Right lobe of liver (tissue), 6 donors: ENCODE measurements at regions not wholly inside any gene's neighbourhood (a gene's known extent, or its start where the extent isn't known, plus 50 kb on each side); places are given as distances from the start of the nearest gene placed in this dataset.

ENCODE experiments used
- ATAC-seq, 4 donors: fragments of 200-7000 bp; cut with Tn5 transposase; one replicate each; pipeline ENCODE4 v1.9.1; 2020; ENCODE audit warnings: mild to moderate bottlenecking in 4 of 4, moderate library complexity in 4 of 4
- DNase-seq, 3 donors: peaks; one replicate each; pipeline ENCODE4 v3.0.0-alpha.2; 2020
- H3K27ac ChIP-seq, 3 donors: fragments of 200-600 bp; one replicate each; pipeline ENCODE4 v1.8.0; 2022
- H3K27me3 ChIP-seq, 2 donors: fragments of 200-600 bp; one replicate each; pipeline ENCODE4 v1.8.0; 2022
- H3K36me3 ChIP-seq, 4 donors: fragments of 200-600 bp; sonication (generic) in 1 of 4; one replicate each; pipeline versions ENCODE4 v1.5.1 to v1.8.0; 2017 to 2022; ENCODE audit warnings: control low read depth in 1 of 4
- H3K4me1 ChIP-seq, 4 donors: fragments of 200-600 bp; sonication (generic) in 1 of 4; one replicate each; pipeline versions ENCODE4 v1.5.1 to v1.8.0; 2017 to 2022; ENCODE audit warnings: control low read depth in 1 of 4
- H3K4me3 ChIP-seq, 3 donors: fragments of 200-600 bp; one replicate each; pipeline ENCODE4 v1.8.0; 2022
- H3K9me3 ChIP-seq, 4 donors: fragments of 200-600 bp; sonication (generic) in 1 of 4; one replicate each; pipeline versions ENCODE4 v1.5.1 to v1.8.0; 2017 to 2022; ENCODE audit warnings: control low read depth in 1 of 4
- POLR2A ChIP-seq: fragments of 450-650 bp; IDR thresholded peaks from one replicate; pipeline ENCODE4 v1.6.1; 2017; ENCODE audit warnings: antibody characterized with exemption, mild to moderate bottlenecking
- WGBS: methylation state at CpG from one replicate; pipeline ENCODE4 v1.1.6; 2018; ENCODE audit warnings: low coverage, low lambda C conversion rate; ENCODE audit not compliant: insufficient coverage; ENCODE audit errors: missing lambda C conversion rate; 5-methylcytosine and 5-hydroxymethylcytosine counted together
- intact Hi-C, 2 donors: fragments of 100-400 bp; cut with DNase I; formaldehyde crosslinking; loops; one replicate each; pipeline versions ENCODE4 v1.11.2 to v1.14.1; 2022
- TF ChIP-seq, protein P1 (sequence below), 4 donors: fragments of 200-600 bp in 3 of 4; fragments of 450-650 bp in 1 of 4; IDR thresholded peaks; one replicate each; pipeline versions ENCODE4 v1.5.1 to v1.8.0; 2016 to 2022; ENCODE audit warnings: antibody characterized with exemption in 4 of 4, mild to moderate bottlenecking in 2 of 4
- donor health status: DM: no; HTN: yes; CAD: no.
- donor health status: DM: no; HTN: no; CAD: no.
- donor health status: DM: no; HTN: no; CAD: no.
- donor health status: DM: no; HTN: yes; CAD: no.
- donor health status: DM: no; HTN: yes; CAD: no.

DNA sequence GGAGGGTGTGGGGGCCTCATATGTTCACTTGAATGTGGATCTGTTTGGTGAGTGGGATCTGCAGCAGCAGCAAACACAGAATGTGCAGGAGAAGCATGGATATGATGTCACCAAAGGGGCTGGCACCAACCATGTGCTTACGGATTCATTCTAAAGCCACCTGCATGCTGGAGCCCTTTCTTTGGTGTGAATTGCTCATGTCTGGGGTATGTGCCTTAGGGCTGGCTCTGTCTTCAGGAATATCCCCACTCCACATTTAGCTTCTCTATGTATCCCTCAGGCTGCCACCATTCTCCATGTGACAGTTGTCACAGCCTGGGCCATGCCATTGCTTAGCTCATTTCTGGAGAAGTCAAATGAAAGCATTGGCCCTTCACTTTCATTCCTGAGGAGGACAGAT is 606.8 kb upstream of the AMELY start:
- TF ChIP-seq, protein P1, sequence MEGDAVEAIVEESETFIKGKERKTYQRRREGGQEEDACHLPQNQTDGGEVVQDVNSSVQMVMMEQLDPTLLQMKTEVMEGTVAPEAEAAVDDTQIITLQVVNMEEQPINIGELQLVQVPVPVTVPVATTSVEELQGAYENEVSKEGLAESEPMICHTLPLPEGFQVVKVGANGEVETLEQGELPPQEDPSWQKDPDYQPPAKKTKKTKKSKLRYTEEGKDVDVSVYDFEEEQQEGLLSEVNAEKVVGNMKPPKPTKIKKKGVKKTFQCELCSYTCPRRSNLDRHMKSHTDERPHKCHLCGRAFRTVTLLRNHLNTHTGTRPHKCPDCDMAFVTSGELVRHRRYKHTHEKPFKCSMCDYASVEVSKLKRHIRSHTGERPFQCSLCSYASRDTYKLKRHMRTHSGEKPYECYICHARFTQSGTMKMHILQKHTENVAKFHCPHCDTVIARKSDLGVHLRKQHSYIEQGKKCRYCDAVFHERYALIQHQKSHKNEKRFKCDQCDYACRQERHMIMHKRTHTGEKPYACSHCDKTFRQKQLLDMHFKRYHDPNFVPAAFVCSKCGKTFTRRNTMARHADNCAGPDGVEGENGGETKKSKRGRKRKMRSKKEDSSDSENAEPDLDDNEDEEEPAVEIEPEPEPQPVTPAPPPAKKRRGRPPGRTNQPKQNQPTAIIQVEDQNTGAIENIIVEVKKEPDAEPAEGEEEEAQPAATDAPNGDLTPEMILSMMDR (IDR thresholded peaks at IDR 0.05) = no peak
- TF ChIP-seq POLR2A = no peak
- Histone ChIP-seq H3K27me3 (no peaks in the 10 kb centered on the region), H3K4me1 (no peaks in the 10 kb centered on the region), H3K4me3 (no peak overlapping the region), H3K9me3 (no peaks in the 10 kb centered on the region), H3K36me3 (no peaks in the 10 kb centered on the region), H3K27ac (no peak overlapping the region)
- intact Hi-C loops = no loop called here
- ATAC-seq (no peak), DNase-seq (no peak)
- no CpG with 5 or more reads among the region's 1 CpG for WGBS

DNA sequence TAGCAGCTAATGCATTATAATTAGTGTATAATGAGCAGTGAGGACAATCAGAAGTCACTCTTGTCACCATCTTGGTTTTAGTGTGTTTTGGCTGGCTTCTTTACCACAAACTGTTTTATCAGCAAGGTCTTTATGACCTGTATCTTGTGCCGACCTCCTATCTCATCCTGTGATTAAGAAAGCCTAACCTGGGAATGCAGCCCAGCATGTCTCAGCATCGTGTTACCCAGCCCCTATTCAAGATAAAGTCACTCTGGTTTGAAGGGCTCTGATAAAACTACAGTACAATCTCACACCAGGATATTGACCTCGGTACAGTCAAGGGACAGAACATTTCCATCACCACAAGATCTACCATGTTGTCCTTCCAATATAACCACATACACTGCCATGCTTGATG is 604.7 kb upstream of the AMELY start:
- no CpG with 5 or more reads among the region's 3 CpGs for WGBS

GRCh38 chrY:7515812-7516211 is 604.3 kb upstream of the AMELY start:
- Histone ChIP-seq H3K36me3 (no peaks in the 10 kb centered on the region), H3K4me3 (no peak overlapping the region), H3K9me3 (no peaks in the 10 kb centered on the region), H3K4me1 (no peaks in the 10 kb centered on the region), H3K27ac (no peak overlapping the region), H3K27me3 (no peaks in the 10 kb centered on the region)
- intact Hi-C loops = no loop called here
- DNase-seq (no peak), ATAC-seq (no peak)
- WGBS = no CpG with 5 or more reads among the region's 2 CpGs
- TF ChIP-seq, protein P1 (IDR thresholded peaks at IDR 0.05) = no peak
- no peak for TF ChIP-seq POLR2A

More for the DNA sequence above, 604.7 kb upstream of the AMELY start:
- Histone ChIP-seq H3K4me1 (no peaks in the 10 kb centered on the region), H3K27me3 (no peaks in the 10 kb centered on the region), H3K4me3 (no peak overlapping the region), H3K36me3 (no peaks in the 10 kb centered on the region), H3K9me3 (no peaks in the 10 kb centered on the region), H3K27ac (no peak overlapping the region)
- DNase-seq (no peak), ATAC-seq (no peak)
- no peak for TF ChIP-seq POLR2A
- TF ChIP-seq, protein P1 (IDR thresholded peaks at IDR 0.05) = no peak
- intact Hi-C loops = no loop called here

DNA sequence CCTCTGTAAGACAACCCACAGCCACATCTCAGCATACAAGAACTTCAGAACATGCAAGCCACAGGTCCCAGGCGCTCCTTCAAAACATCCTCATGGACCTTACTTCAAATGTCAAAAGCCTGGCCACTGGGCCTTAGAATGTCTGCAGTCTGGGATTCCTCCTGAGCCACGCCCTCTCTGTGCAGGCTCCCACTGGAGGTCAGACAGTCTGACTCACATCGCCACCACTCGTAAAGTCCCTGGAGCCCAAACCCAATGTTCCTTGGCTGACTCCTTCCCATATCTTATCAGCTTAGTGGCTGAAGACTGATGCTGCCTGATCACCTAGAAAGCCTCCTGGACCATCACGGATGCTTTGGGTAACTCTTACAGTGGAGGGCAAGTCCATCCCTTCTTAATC is 591.3 kb upstream of the AMELY start:
- intact Hi-C loops = no loop called here
- Histone ChIP-seq H3K27me3 (no peaks in the 10 kb centered on the region), H3K27ac (no peak overlapping the region), H3K4me1 (no peaks in the 10 kb centered on the region), H3K9me3 (no peaks in the 10 kb centered on the region), H3K4me3 (no peak overlapping the region), H3K36me3 (no peaks in the 10 kb centered on the region)
- no peak for DNase-seq
- no CpG with 5 or more reads among the region's 5 CpGs for WGBS
- ATAC-seq = no peak
- TF ChIP-seq POLR2A = no peak
- TF ChIP-seq, protein P1 (IDR thresholded peaks at IDR 0.05) = no peak

DNA sequence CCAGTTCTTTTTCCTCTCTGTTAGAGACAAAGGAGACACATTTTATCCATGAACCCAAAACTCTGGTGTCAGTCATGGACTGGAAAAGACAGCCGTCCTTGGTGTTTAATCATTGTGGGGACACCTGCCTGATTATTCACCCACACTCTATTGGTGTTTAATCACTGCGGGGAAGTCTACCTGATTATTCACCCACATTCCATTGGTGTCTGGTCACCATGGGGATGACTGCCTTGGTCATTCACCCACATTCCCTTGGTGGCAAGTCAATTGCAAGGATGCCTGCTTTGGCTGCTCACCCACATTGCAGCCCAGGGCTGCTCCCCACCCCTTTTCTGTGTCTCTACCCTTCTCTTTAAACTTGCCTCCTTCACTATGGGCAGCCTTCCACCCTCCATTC is 589.7 kb upstream of the AMELY start:
- Histone ChIP-seq H3K27ac (no peak overlapping the region), H3K9me3 (no peaks in the 10 kb centered on the region), H3K27me3 (no peaks in the 10 kb centered on the region), H3K4me3 (no peak overlapping the region), H3K4me1 (no peaks in the 10 kb centered on the region), H3K36me3 (no peaks in the 10 kb centered on the region)
- ATAC-seq = no peak
- WGBS = no CpG with 5 or more reads among the region's 2 CpGs
- no peak for TF ChIP-seq POLR2A
- TF ChIP-seq, protein P1 (IDR thresholded peaks at IDR 0.05) = no peak
- no peak for DNase-seq
- intact Hi-C loops = no loop called here
